Psoas muscle (tissue), 7 donors: ENCODE measurements at regions not wholly inside any gene's neighbourhood (a gene's known extent, or its start where the extent isn't known, plus 50 kb on each side); places are given as distances from the start of the nearest gene placed in this dataset.

Source experiments
- ATAC-seq, 4 donors: fragments of 200-7000 bp; cut with Tn5 transposase; one replicate each; pipeline ENCODE4 v1.9.1; 2020; ENCODE audit warnings: moderate library complexity in 3 of 4, mild to moderate bottlenecking in 2 of 4
- DNase-seq, 2 donors: peaks; one replicate each; pipeline ENCODE4 v3.0.0-alpha.2; 2020
- H3K27ac ChIP-seq: fragments of 200-600 bp; one replicate; pipeline ENCODE4 v1.8.0; 2022
- H3K27me3 ChIP-seq, 3 donors: fragments of 200-600 bp in 1 of 3; one replicate each; pipeline versions ENCODE4 v1.6.1 to v1.8.0; 2013 to 2022; ENCODE audit warnings: low read length in 2 of 3, mild to moderate bottlenecking in 2 of 3, moderate library complexity in 1 of 3; ENCODE audit not compliant: insufficient read depth in 3 of 3
- H3K36me3 ChIP-seq, 2 donors: fragments of 200-600 bp in 1 of 2; one replicate each; pipeline versions ENCODE4 v1.6.1 to v1.8.0; 2013 to 2022; ENCODE audit warnings: low read depth in 1 of 2, mild to moderate bottlenecking in 1 of 2, moderate library complexity in 1 of 2; ENCODE audit not compliant: insufficient read depth in 1 of 2
- H3K4me1 ChIP-seq: fragments of 200-600 bp; one replicate; pipeline ENCODE4 v1.8.0; 2022
- H3K4me3 ChIP-seq: fragments of 200-600 bp; one replicate; pipeline ENCODE4 v1.8.0; 2022; ENCODE audit warnings: mild to moderate bottlenecking
- H3K9me3 ChIP-seq: fragments of 200-600 bp; one replicate; pipeline ENCODE4 v1.8.0; 2022
- WGBS, 3 donors: extraction: QIAGEN DNeasy Blood & Tissue Kit; methylation state at CpG; one replicate each; pipeline versions ENCODE4 v1.1.6 to v1.1.7; 2013; 5-methylcytosine and 5-hydroxymethylcytosine counted together
- intact Hi-C, 2 donors: fragments of 100-400 bp; cut with DNase I; formaldehyde crosslinking; loops; one replicate each; pipeline versions ENCODE4 v1.11.0 to v1.14.2; 2022
- TF ChIP-seq, protein P1 (sequence below): fragments of 200-600 bp; IDR thresholded peaks from one replicate; pipeline ENCODE4 v1.8.0; 2022; ENCODE audit warnings: antibody characterized with exemption
- donor health status: healthy with polysubstance abuse.
- donor health status: DM: no; HTN: no; CAD: no; lungs with moderate emphysema.
- donor health status: Bipolar disorder and iron deficiency.
- donor health status: healthy.
- donor health status: DM: yes; HTN: yes; CAD: no.
- donor health status: DM: no; HTN: no; CAD: no.
- donor health status: DM: yes; HTN: yes; CAD: no.

DNA sequence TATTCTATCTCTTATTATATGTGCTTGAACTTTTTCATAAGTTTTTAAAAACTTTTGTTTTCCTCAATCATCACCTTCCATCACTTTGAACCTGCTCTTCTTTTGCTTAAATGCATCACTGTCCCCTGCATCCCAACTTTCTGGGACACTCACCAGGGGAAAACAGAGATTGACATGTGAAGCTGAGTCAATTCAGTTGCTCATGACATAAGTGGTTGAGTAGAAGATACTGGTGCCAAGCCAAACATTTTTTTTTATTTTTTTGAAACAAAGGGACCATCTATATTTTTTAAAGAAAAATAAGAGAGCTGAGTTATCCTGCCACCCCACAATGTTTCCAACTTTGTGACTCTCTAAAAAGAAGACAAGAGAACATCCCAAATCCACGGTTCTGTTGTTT lies 61.8 kb upstream of the AHR start:
- Histone ChIP-seq H3K36me3 (no peaks in the 10 kb centered on the region), H3K4me3 (no peak overlapping the region), H3K27ac (no peak overlapping the region), H3K27me3 (no peaks in the 10 kb centered on the region), H3K4me1 (no peaks in the 10 kb centered on the region), H3K9me3 (no peaks in the 10 kb centered on the region)
- 66 to 100% (median 84%) methylated on average over 1 of the region's 1 CpG for WGBS, 3 donors
- intact Hi-C loops: no loop called here
- no peak for ATAC-seq
- no peak for DNase-seq
- TF ChIP-seq, protein P1, sequence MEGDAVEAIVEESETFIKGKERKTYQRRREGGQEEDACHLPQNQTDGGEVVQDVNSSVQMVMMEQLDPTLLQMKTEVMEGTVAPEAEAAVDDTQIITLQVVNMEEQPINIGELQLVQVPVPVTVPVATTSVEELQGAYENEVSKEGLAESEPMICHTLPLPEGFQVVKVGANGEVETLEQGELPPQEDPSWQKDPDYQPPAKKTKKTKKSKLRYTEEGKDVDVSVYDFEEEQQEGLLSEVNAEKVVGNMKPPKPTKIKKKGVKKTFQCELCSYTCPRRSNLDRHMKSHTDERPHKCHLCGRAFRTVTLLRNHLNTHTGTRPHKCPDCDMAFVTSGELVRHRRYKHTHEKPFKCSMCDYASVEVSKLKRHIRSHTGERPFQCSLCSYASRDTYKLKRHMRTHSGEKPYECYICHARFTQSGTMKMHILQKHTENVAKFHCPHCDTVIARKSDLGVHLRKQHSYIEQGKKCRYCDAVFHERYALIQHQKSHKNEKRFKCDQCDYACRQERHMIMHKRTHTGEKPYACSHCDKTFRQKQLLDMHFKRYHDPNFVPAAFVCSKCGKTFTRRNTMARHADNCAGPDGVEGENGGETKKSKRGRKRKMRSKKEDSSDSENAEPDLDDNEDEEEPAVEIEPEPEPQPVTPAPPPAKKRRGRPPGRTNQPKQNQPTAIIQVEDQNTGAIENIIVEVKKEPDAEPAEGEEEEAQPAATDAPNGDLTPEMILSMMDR: no peak

DNA sequence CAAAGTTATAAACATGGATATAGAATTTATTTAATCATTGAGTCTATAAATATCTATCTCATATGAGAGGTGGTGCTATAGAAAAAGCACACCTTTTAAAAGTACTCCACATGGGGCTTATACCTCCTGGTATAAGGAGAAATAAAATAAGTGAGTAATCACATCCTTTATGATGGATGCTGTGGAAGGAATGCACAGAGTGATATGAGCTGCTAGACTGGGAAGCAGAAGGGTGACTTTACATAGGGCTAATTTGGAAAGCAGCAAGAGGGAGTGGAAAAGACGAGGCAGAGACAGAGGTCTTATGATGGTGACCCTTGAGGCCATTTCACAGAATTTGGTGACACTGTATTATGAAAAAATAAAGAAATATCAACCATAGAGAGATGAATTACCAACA lies 59.4 kb upstream of the AHR start:
- Histone ChIP-seq H3K27ac (no peak overlapping the region), H3K9me3 (no peaks in the 10 kb centered on the region), H3K4me3 (no peak overlapping the region), H3K27me3 (no peaks in the 10 kb centered on the region), H3K36me3 (no peaks in the 10 kb centered on the region), H3K4me1 (no peaks in the 10 kb centered on the region)
- 59 to 69% (median 64%) methylated on average over 1 of the region's 1 CpG for WGBS, 3 donors
- DNase-seq: no peak
- ATAC-seq: no peak
- intact Hi-C loops: no loop called here
- TF ChIP-seq, protein P1: no peak

DNA sequence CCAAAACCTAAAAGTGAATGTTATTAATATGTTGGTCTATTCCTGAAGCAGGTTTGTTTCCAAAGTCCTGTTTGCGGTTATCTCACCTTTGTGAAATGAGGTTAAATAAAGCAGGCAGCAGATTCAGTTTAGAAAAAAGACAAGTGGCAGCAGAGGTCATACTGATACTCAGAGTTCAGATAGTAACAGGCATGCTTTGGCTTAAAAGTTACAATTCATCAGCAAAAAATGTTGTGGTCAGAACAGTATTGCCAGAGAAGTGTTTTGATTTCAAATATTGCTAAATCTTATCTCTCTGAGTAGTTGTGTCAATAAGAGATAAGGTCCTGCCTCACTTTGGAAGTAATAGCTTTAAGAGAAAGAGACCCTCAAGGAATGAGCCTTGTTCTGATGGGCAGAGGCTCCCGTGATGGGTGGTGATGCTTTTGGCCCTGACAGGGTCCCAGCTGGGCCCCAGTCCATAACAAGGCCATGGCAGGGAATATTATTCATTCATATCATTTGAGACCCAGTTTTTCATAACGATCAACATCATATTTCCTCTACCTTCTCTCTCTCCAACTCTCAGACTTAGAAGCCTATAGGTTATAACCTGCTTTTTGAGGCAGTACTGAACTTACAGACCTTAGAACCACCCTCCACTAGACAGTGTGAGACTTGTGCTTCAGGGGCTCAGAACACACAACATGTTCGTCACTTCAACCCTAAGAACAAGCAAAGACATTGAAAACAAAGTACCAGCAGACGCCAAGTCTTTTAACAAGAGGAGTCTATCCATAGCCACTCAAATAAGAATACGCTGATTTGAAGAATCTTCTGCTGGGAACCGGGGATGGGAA lies 58.5 kb upstream of the AHR start:
- intact Hi-C loops: no loop called here
- 74 to 85% (median 82%) methylated on average over 7 of the region's 7 CpGs for WGBS, 3 donors
- DNase-seq (no peak), ATAC-seq (no peak)
- no peaks in the 10 kb centered on the region for H3K4me1 ChIP-seq
- H3K27ac ChIP-seq: no peak overlapping the region
- no peaks in the 10 kb centered on the region for H3K27me3 ChIP-seq
- no peaks in the 10 kb centered on the region for H3K36me3 ChIP-seq
- no peak overlapping the region for H3K4me3 ChIP-seq
- TF ChIP-seq, protein P1: no peak
- no peaks in the 10 kb centered on the region for H3K9me3 ChIP-seq

DNA sequence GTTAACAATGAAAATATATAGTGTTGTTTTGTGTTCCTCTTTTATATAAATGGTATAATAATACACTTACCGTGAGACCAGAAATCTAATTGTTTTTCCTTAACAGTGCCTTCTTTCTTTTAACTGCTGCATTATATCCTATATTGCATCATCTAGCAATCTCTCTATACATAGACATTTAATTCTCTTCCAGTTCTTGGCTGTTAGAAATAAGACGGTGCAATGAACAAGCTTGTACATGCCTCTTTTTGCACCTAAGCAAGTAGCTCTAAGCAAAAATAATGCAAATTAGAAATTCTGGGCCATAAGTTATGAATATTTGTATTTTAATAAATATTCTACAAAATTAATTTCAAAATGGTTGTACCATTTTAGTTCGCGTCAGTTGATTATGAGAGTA lies 55.9 kb upstream of the AHR start:
- no peaks in the 10 kb centered on the region for H3K9me3 ChIP-seq
- H3K4me1 ChIP-seq: no peaks in the 10 kb centered on the region
- TF ChIP-seq, protein P1: no peak
- intact Hi-C loops: no loop called here
- DNase-seq: no peak
- no peaks in the 10 kb centered on the region for H3K27me3 ChIP-seq
- no peak for ATAC-seq
- 94 to 97% (median 95%) methylated on average over 4 of the region's 4 CpGs for WGBS, 3 donors
- no peak overlapping the region for H3K4me3 ChIP-seq
- H3K36me3 ChIP-seq: no peaks in the 10 kb centered on the region
- H3K27ac ChIP-seq: no peak overlapping the region

DNA sequence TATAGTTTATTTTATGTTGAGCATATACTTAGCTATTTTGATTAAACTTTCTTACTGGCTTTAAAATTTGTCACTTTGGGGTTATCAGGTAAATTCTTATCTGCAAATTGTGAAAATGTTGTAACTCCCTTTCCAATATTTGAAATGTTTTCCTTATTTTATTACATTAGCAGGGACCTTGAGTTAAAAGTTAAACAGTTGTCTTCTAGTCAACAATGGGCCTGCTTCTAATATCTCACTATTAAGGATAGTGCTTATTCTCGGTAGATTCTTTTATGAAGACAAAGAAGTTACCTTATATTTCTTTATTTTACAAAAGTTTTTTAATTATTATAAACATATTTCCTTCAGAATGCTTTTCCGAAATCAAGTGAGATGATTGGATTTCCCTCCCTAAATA lies 53.7 kb upstream of the AHR start:
- TF ChIP-seq, protein P1: no peak
- ATAC-seq: no peak
- Histone ChIP-seq H3K4me1 (no peaks in the 10 kb centered on the region), H3K9me3 (no peaks in the 10 kb centered on the region), H3K36me3 (no peaks in the 10 kb centered on the region), H3K27me3 (no peaks in the 10 kb centered on the region), H3K4me3 (no peak overlapping the region), H3K27ac (no peak overlapping the region)
- 90 to 95% (median 91%) methylated on average over 2 of the region's 2 CpGs for WGBS, 3 donors
- no peak for DNase-seq
- intact Hi-C loops: no loop called here
